ENCODE measurements at regions not wholly inside any gene's neighbourhood (a gene's known extent, or its start where the extent isn't known, plus 50 kb on each side); places are given as distances from the start of the nearest gene placed in this dataset.

GRCh38 chr5:116389601-116390000, 185.0 kb downstream of the SEMA6A start:
- DNase-seq: no peak

DNA sequence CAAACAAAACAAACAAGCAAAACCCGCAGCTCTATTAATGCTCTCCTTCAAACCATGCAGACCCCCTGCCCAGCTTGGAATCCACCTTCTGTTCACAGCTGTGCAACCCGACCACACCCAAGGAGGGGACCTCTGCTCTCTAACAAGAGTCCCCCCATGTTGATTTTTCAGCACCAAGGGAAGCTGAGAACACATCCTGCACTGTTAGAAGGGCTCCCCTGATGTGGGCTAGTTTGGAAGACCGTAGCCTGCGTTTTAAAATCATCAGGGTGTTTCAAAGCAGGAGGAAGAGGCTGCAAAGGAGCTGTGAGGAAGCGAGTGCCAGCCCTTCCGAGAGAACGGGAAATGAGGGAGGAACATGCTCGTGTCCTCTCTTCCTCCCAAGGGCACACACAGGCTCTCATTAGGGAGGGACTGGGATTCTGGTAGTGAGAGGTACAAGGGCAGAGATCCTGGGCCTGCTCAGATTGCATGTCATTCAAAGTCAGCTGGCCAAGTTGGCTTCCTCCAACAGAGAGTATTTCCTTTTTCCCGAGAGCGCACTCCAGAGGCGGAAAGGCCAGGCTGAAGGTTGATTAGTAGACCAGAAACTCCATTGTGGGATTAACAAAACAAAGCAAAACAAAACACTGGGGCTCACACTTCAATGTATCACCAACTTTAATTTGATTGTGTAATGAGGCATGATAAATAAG, 185.9 kb downstream of the SEMA6A start:
- DNase-seq: no peak

GRCh38 chr5:116387738-116388137, 186.9 kb downstream of the SEMA6A start:
- no peak for DNase-seq

GRCh38 chr5:116386633-116387032, 188.0 kb downstream of the SEMA6A start:
- no peak for DNase-seq

DNA sequence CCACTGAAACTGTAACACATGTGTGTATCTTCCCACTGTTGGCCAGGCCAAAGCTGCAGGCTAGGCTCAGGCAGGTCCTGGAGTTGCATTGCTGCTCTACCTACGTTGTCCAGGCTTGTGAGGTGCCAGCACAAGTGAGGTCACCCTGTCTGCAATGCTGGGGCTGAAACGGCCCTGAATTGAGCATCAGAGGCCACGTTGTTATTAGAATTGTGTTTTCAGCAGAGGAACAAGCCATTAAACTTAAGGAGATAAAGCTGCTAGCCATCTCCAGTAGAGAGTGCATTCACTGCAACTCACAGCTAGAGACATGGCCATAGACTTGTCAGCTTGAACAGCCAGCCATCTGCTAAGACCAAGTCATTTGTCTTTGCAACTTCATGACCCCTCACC, 191.8 kb downstream of the SEMA6A start:
- no peak for DNase-seq

GRCh38 chr5:116382032-116382873, 192.4 kb downstream of the SEMA6A start:
- DNase-seq: no peak

DNA sequence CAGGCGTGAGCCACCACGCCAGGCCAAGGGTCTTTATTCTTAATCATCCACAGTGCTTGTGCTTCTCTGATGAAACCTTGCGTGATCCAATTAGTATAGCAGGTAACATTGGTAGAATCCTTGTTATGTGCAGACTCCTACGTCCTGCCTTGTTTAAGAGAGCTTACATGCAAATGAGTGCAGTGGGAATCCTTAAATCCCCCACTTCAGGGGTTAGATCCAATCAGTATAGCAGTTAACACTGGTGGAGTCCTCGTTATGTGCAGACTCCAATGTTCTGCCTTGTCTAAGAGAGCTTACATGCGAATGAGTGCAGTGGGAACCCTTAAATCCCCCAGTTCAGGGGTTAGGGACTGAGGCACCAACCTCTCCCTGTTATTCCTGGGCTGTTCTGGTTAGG, 193.4 kb downstream of the SEMA6A start:
- no peak for DNase-seq

DNA sequence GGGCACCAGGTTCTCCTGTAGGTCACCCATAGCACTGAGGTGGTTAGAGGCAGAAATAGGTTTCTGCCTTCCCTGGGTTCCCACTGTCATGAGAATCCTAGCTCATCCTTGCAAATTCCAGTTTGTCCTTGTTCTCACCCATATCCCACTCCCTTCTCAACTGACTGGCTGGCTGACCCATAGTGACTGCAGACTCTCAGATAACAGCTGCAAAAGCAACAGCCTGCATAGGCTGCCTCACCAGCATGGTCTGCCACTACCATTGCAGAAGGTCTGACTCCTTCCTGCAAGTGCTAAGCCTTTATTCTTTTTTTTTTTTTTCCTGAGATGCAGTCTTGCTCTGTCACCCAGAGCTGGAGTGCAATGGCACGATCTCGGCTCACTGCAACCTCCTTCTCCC, 194.0 kb downstream of the SEMA6A start:
- no peak for DNase-seq

DNA sequence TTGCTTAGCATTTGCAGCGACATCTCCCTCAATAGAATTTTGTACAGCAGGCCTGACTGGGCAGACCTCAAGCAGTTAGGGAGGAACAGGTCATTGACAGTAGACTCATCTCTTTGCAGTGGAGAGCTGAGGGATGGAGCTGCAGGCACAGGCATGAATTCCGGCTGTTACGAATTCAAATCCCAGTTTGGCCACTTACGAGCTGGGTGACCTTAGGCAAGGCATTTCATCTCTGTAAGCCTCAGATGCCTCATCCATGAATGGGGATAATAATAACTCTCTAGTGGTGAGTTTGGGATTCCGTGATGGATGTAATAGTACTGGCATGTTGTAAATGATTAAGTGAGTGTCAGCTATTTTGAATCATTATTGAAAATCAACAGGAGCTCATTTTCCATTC, 195.3 kb downstream of the SEMA6A start:
- DNase-seq: no peak

DNA sequence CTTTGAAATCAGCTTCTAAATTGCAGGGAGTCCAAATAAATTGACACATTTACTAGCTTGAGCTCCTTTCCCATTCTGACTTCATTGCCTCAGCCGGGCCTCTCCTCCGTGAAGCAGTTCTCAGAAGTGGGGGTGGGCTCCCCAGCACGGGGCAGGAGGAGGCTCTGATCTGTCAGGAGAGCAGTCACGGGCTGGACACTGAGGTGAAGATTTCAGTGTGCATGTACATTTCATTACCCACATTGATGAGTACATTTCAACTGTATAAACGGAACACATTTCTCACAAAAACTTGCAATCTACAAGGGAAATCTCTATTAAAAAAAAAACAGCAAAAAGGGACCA, 195.9 kb downstream of the SEMA6A start:
- DNase-seq: no peak

DNA sequence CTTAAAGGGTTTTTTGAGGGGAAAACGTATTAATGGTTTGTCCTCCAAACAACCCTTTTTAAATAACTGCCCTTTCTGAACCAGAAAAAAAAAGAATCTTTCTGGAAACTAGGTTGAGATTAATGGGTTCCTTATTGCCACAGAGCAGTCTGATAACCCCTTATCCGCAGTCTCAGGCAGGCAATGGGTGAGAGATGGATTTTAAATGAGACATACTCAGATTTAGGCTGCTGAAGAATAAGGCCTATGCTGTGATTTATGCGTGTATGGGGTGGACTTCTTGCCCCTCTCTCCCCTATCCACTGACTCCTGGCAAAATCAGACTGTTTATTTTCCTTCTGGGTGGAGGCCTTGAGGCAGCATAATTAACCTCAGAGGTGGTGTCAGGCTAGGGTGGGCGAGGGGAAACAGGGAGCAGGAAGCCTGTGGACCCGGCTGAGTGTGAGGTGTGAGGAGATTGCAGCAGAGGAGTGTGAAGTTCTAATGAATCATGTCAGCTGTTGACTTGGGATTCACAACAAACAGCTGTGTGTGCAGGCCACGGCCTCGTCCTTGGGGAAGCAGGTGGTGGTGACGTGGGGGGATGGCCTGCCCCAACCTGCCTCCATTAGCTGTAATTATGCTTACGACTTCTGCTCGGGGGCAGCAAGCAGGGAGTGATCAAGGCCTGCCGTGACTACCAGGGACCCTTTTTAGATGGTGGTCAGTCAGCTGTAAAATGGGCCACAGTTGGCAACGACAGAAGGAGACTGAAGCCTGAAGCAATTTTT, 196.4 kb downstream of the SEMA6A start:
- peak; percentile 30 for DNase-seq

DNA sequence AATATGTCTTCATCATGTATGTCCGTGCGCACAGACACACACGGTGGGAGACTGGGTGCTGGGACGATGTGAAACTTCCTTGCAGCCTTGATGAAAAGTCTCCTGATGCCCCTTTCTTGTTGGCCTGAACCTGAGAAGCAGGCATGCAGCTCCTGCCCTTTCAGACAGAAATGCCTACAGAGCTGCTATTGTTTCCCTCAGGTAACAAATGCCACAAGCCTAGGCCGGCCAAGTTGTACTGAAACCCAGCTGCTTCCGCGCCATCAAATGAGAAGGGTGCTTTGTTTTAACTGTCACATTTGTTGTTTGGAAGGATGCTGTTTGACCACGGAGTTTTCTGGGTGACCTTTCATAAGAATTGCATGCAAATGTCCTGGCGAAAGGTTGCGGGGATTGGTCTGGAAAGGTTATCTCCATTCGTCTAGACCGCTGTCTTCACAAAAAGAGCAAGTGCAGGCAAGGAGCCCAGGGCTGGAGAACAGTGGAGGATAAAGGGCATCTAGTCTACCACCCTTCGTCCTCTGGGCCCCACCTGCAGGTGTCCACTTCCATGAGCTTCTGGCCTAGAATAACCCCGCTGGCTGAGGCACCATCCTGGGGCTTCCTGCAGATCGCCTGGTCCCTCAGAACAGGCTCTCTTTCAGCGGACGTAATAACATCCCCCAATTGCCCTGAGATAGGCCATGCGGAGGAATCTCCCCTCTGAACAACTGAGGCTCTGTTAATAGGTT, 197.2 kb downstream of the SEMA6A start:
- no peak for DNase-seq

GRCh38 chr5:116375926-116376325, 198.7 kb downstream of the SEMA6A start:
- DNase-seq: peak; percentile 5

DNA sequence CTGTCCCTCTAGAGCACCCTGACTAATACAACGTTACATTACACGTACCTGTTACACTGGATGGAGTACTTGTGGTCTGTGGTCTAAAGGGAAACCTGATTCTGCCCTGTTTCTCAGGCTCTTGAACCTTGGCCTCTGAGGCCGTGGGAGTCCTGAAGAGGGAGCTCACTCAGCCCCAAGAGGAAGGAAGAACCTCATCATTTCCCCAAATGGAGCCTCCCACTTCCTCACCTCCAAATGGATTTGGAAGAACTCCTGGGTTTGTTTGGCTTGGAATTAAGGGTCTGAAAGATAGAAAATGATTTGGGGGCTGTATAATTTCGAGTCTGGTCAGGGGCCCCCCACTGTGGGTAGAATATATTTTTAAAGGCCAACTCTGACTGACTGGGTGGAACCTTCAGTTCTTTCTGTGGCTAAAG, 200.2 kb downstream of the SEMA6A start:
- DNase-seq: no peak

DNA sequence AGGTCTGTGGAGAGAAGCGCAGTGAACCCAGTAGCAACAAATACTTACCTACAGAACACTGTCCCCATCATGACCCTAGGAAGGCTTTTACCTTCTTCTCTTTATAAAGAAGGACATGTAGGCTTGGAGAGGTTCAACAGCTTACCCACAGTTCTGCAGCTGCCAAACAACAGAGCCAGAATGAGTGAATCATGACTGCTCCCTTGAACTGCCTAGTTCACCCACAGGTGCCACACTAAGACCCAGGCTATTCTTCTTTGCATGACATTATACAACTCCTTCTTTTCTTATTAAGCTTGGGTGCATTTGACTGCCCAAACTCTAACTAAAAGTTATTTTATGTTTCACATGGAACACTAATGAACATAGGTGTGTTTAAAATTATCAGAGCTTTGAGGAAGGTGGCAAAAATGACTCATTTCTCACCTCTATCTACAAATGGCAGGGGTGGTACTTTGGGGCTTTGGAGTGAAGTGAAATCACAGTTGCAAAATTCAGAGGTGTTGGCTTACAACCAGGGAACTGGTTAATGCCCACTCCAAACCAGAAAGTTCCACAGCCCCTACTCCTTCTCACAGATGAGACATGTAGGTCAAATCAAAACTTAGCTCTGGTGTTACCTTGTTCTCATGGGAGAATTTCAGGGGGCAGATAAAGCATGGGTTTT, 201.6 kb downstream of the SEMA6A start:
- no peak for DNase-seq

- no peak for DNase-seq
Measured at GRCh38 chr5:116371935-116372334, 202.7 kb downstream of the SEMA6A start.

DNA sequence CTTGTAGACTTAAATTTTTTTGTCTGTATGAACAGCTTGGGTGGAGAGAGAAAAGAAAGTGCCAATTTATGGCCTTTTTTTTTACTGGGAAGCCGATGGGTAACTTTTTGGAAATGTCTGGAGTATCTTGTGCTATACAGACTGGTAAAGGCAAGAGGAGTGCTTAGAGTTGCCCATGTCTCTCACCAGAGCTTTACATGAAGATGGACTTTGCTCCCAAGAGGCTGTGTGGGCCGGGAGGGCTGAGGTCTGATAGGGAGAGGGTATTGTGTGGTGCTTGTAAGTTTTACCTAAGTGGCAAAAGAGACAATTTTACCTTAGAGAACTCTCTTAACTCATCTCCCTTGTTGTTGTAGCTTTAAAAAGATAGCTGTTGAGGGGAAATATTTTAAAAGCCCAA, 203.2 kb downstream of the SEMA6A start:
- DNase-seq: no peak

DNA sequence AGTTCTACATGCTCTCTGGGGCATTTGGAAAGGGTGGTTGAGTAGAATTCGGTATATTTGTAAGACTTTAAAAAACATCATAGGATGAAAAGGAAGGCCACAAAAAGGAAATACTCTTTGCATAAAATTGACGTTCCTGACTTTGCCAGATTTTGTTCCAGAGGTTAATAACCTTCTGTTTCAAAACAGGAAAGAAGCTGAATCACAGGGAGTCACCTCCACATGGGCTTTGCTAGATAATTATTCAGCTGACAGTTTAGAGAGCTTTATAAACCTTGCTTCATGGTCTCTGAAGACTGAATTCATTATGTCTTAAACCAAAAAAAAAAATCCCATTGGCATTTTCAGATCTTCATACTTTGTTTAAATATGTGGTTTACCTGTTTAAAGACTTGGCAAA, 203.7 kb downstream of the SEMA6A start:
- no peak for DNase-seq

- DNase-seq: no peak
Measured at GRCh38 chr5:116370149-116370548, 204.5 kb downstream of the SEMA6A start.

DNA sequence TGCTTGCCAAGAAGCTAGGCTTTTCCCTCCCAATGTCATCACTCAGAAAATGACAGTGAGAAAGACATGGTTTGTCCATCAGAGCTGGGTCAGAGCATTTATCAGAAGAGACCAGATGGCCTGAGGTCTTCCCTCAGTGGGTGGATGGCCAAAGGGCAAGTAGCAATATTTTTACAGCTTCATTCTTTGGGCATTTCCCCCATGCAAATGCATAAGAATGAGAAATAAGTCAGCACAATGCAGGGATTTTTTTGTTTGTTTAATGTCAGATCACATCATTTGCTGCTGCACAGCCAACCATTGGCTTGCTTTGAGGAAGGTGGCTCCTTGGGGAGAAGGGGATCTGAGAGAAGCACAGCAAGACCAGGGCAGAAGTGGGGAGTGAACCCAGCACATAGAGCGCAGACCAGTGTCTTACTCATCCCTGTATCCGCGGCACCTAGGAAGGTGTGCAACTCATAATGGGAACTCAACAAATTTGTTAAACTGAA, 209.6 kb downstream of the SEMA6A start:
- no peak for DNase-seq

DNA sequence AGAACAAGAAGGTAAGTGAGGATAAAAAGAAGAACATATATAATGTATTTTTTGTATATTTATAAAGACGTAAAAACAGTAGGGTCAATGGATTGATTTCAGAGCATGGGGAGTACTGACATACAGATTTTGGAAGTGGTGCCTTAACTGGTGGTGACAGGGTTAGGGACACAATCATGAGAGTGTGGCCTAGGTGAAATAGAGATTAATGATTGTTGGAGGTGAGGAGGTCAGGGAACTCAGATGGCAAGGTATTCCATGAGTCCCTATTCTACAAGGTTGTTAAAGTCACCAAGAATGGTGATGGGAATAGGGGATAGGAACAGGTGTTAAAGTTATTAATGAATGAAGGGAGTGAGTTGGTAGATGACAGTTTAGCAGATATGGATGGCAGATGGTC, 210.8 kb downstream of the SEMA6A start:
- DNase-seq: no peak

GRCh38 chr5:116361979-116362577, 212.5 kb downstream of the SEMA6A start:
- DNase-seq: no peak
